ENCODE measurements at regions not wholly inside any gene's neighbourhood (a gene's known extent, or its start where the extent isn't known, plus 50 kb on each side); places are given as distances from the start of the nearest gene placed in this dataset.

DNA sequence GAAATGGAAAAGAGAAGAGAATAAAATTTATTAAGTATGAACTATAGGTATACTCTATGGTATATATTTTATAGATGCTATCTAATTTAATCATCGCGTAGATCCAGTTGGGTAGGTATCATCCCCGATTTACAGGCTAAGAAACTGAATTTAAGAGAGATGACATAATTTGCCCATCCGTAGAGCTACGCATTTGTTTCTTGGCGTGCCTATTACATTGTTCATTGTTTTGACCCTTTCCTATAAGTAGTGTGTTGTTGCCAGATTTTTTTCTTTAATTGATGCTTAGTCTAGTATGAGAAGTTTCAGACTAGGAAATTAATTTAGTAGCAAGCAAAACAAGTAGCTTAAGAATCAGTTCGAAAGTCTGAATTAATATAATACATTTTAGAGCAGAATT lies 205.7 kb upstream of the NPSR1 start (continued):
- no peak for TF ChIP-seq EP300 (IDR thresholded peaks at IDR 0.05; ENCODE audit: borderline replicate concordance in 1 of 2, low read depth in 2 of 2, low read length in 2 of 2)

All from H1 (cell line).